ENCODE measurements at regions not wholly inside any gene's neighbourhood (a gene's known extent, or its start where the extent isn't known, plus 50 kb on each side); places are given as distances from the start of the nearest gene placed in this dataset.

GRCh38 chr7:38054199-38054598 lies 123.8 kb upstream of the STARD3NL start:
- H3K4me1 Mint-ChIP-seq: no peaks in the 10 kb centered on the region
- Histone ChIP-seq H3K27ac (ENCODE audit: insufficient read depth, low read length, poor library complexity, severe bottlenecking) (no peak overlapping the region), H3K4me3 (ENCODE audit: low read depth, low read length) (no peak overlapping the region), H3K36me3 (ENCODE audit: control insufficient read depth, insufficient read depth, low read length) (no peaks in the 10 kb centered on the region), H3K27me3 (ENCODE audit: control insufficient read depth, insufficient read depth, low read length) (no peaks in the 10 kb centered on the region), H3K9me3 (ENCODE audit: control insufficient read depth in 2 of 2, low read length in 2 of 2) (peaks cover 0 to 2% of the 10 kb centered on the region in 2 experiments), H3K4me1 (ENCODE audit: control insufficient read depth, insufficient read depth, low read length, poor library complexity, severe bottlenecking) (no peaks in the 10 kb centered on the region)
- DNase-seq (no peak), ATAC-seq (ENCODE audit: low read depth in 2 of 2) (no peak)
- peaks cover 0 to 2% (median 0%) of the 10 kb centered on the region in 7 donors for H3K9me3 Mint-ChIP-seq
- H3K27ac Mint-ChIP-seq: no peak overlapping the region
- H3K27me3 Mint-ChIP-seq: no peaks in the 10 kb centered on the region
- H3K36me3 Mint-ChIP-seq: no peaks in the 10 kb centered on the region
- no peak overlapping the region for H3K4me3 Mint-ChIP-seq

DNA sequence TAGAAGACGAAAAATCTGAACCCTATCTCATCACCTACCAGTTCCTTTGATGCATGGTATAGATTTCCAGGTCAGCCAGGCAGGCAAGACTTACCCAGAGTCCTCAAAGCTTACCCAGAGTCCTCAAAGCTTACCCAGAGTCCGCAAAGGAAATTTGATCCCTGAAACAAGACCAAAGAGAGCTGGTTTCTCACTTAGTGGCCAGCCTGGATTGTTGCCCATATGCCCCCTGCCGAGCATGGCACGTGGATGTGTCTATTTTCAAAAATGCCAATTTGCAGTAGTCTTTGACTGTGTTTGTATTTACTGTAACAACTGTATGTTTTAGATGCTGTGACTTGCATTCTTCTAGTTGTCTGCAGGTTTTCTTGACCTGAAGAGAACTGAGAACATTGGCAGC lies 120.2 kb upstream of the STARD3NL start:
- Mint-ChIP-seq H3K4me1 (no peaks in the 10 kb centered on the region), H3K27me3 (peaks cover 4% of the 10 kb centered on the region), H3K27ac (no peak overlapping the region), H3K4me3 (no peak overlapping the region), H3K36me3 (no peaks in the 10 kb centered on the region), H3K9me3 (peaks cover 0 to 1% (median 0%) of the 10 kb centered on the region in 7 donors)
- Histone ChIP-seq H3K27ac (ENCODE audit: insufficient read depth, low read length, poor library complexity, severe bottlenecking) (no peak overlapping the region), H3K27me3 (ENCODE audit: control insufficient read depth, insufficient read depth, low read length) (no peaks in the 10 kb centered on the region), H3K36me3 (ENCODE audit: control insufficient read depth, insufficient read depth, low read length) (no peaks in the 10 kb centered on the region), H3K9me3 (ENCODE audit: control insufficient read depth in 2 of 2, low read length in 2 of 2) (no peaks in the 10 kb centered on the region), H3K4me3 (ENCODE audit: low read depth, low read length) (no peak overlapping the region), H3K4me1 (ENCODE audit: control insufficient read depth, insufficient read depth, low read length, poor library complexity, severe bottlenecking) (no peaks in the 10 kb centered on the region)
- DNase-seq: no peak
- no peak for ATAC-seq (ENCODE audit: low read depth in 2 of 2)

- no peaks in the 10 kb centered on the region for H3K36me3 Mint-ChIP-seq
- ATAC-seq (ENCODE audit: low read depth in 2 of 2): no peak
- Histone ChIP-seq H3K4me1 (ENCODE audit: control insufficient read depth, insufficient read depth, low read length, poor library complexity, severe bottlenecking) (no peaks in the 10 kb centered on the region), H3K9me3 (ENCODE audit: control insufficient read depth in 2 of 2, low read length in 2 of 2) (no peaks in the 10 kb centered on the region), H3K36me3 (ENCODE audit: control insufficient read depth, insufficient read depth, low read length) (no peaks in the 10 kb centered on the region), H3K4me3 (ENCODE audit: low read depth, low read length) (no peak overlapping the region), H3K27me3 (ENCODE audit: control insufficient read depth, insufficient read depth, low read length) (no peaks in the 10 kb centered on the region), H3K27ac (ENCODE audit: insufficient read depth, low read length, poor library complexity, severe bottlenecking) (no peak overlapping the region)
- no peaks in the 10 kb centered on the region for H3K4me1 Mint-ChIP-seq
- DNase-seq: no peak
- no peak overlapping the region for H3K27ac Mint-ChIP-seq
- peaks cover 0 to 1% (median 0%) of the 10 kb centered on the region in 7 donors for H3K9me3 Mint-ChIP-seq
- H3K27me3 Mint-ChIP-seq: peaks cover 7% of the 10 kb centered on the region
- H3K4me3 Mint-ChIP-seq: no peak overlapping the region
Measured at GRCh38 chr7:38060116-38060515, 117.9 kb upstream of the STARD3NL start.

GRCh38 chr7:38060637-38061036 lies 117.4 kb upstream of the STARD3NL start:
- Histone ChIP-seq H3K9me3 (ENCODE audit: control insufficient read depth in 2 of 2, low read length in 2 of 2) (no peaks in the 10 kb centered on the region), H3K4me3 (ENCODE audit: low read depth, low read length) (no peak overlapping the region), H3K27ac (ENCODE audit: insufficient read depth, low read length, poor library complexity, severe bottlenecking) (no peak overlapping the region), H3K4me1 (ENCODE audit: control insufficient read depth, insufficient read depth, low read length, poor library complexity, severe bottlenecking) (no peaks in the 10 kb centered on the region), H3K27me3 (ENCODE audit: control insufficient read depth, insufficient read depth, low read length) (no peaks in the 10 kb centered on the region), H3K36me3 (ENCODE audit: control insufficient read depth, insufficient read depth, low read length) (no peaks in the 10 kb centered on the region)
- Mint-ChIP-seq H3K4me1 (no peaks in the 10 kb centered on the region), H3K4me3 (no peak overlapping the region), H3K27ac (no peak overlapping the region), H3K27me3 (peaks cover 7% of the 10 kb centered on the region), H3K9me3 (peaks cover 0 to 1% (median 0%) of the 10 kb centered on the region in 7 donors), H3K36me3 (no peaks in the 10 kb centered on the region)
- no peak for ATAC-seq (ENCODE audit: low read depth in 2 of 2)
- DNase-seq: no peak

DNA sequence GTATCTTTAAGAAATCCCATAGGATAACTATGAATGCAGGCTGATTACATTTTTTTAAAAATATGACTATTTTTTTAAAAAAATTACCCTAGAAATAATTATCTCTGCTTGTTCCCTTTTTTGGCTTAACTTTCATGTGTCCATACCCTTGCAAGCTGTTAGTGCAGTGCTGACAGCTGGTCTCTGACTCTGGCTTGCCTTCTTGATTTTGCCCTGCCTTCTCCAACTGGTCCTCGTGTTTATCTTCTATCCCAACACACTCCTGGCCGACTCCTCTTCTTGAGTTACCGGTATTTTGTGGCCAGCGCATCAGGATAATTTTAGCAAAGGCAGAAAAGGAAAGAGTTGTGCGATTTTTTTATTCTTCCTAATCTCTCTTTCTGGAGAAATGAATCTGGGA lies 111.7 kb upstream of the STARD3NL start:
- Histone ChIP-seq H3K27ac (ENCODE audit: insufficient read depth, low read length, poor library complexity, severe bottlenecking) (no peak overlapping the region), H3K4me3 (ENCODE audit: low read depth, low read length) (no peak overlapping the region), H3K4me1 (ENCODE audit: control insufficient read depth, insufficient read depth, low read length, poor library complexity, severe bottlenecking) (no peaks in the 10 kb centered on the region), H3K9me3 (ENCODE audit: control insufficient read depth in 2 of 2, low read length in 2 of 2) (no peaks in the 10 kb centered on the region), H3K27me3 (ENCODE audit: control insufficient read depth, insufficient read depth, low read length) (no peaks in the 10 kb centered on the region), H3K36me3 (ENCODE audit: control insufficient read depth, insufficient read depth, low read length) (no peaks in the 10 kb centered on the region)
- Mint-ChIP-seq H3K36me3 (no peaks in the 10 kb centered on the region), H3K27me3 (peaks cover 7% of the 10 kb centered on the region), H3K9me3 (peaks cover 0 to 1% (median 0%) of the 10 kb centered on the region in 7 donors), H3K4me1 (no peaks in the 10 kb centered on the region), H3K4me3 (no peak overlapping the region), H3K27ac (peak overlapping the region in 1 of 3 donors; percentile 24)
- ATAC-seq (ENCODE audit: low read depth in 2 of 2) (no peak), DNase-seq (no peak)

DNA sequence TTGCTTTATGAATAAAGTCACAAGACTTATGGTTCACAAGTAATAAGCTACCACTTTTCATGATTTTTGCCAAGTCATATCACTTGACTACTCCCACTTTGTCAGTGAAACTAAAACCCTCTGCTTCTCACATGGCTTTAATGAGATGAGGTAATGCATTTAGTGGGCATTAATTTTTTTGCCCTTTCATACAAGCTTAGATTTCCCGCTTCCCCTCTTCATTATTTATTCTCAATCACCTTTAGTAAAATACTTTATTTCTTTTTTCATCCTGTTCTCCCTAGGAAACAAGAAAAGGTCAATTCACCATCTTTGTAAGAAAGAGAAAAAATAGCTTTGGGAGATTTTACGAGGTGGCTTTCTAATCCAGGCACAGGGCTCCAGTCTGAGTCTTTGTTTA lies 109.6 kb upstream of the STARD3NL start:
- Mint-ChIP-seq H3K4me3 (no peak overlapping the region), H3K27me3 (peaks cover under 1% of the 10 kb centered on the region)
- no peak for ATAC-seq (ENCODE audit: low read depth in 2 of 2)

DNA sequence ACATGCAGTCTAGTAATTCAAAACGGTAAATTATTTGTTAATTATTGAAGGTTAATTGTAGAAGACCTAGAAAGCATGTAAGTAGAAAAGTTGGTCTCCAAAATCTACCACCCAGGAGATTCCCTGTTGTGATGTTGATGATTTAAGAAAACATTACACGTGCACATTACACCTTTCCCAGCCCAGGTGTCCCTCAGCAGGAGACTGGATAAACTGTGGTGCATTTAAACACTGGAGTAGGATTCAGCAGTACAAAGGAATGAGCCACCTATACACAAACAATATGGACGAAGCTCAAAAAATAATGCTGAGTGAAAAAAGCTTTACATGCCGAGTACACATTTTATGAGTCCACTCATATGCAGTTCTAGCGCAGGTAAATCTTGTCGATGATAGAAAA lies 109.0 kb upstream of the STARD3NL start:
- no peak for ATAC-seq (ENCODE audit: low read depth in 2 of 2)
- H3K36me3 Mint-ChIP-seq: no peaks in the 10 kb centered on the region
- no peak for DNase-seq

More for the DNA sequence above, 109.6 kb upstream of the STARD3NL start:
- H3K4me1 Mint-ChIP-seq: no peaks in the 10 kb centered on the region
- Histone ChIP-seq H3K9me3 (ENCODE audit: control insufficient read depth in 2 of 2, low read length in 2 of 2) (no peaks in the 10 kb centered on the region), H3K27ac (ENCODE audit: insufficient read depth, low read length, poor library complexity, severe bottlenecking) (no peak overlapping the region), H3K36me3 (ENCODE audit: control insufficient read depth, insufficient read depth, low read length) (no peaks in the 10 kb centered on the region), H3K4me3 (ENCODE audit: low read depth, low read length) (no peak overlapping the region), H3K4me1 (ENCODE audit: control insufficient read depth, insufficient read depth, low read length, poor library complexity, severe bottlenecking) (no peaks in the 10 kb centered on the region), H3K27me3 (ENCODE audit: control insufficient read depth, insufficient read depth, low read length) (no peaks in the 10 kb centered on the region)
- peaks cover 0 to 3% (median 0%) of the 10 kb centered on the region in 7 donors for H3K9me3 Mint-ChIP-seq
- no peak for DNase-seq
- no peaks in the 10 kb centered on the region for H3K36me3 Mint-ChIP-seq
- H3K27ac Mint-ChIP-seq: no peak overlapping the region

DNA sequence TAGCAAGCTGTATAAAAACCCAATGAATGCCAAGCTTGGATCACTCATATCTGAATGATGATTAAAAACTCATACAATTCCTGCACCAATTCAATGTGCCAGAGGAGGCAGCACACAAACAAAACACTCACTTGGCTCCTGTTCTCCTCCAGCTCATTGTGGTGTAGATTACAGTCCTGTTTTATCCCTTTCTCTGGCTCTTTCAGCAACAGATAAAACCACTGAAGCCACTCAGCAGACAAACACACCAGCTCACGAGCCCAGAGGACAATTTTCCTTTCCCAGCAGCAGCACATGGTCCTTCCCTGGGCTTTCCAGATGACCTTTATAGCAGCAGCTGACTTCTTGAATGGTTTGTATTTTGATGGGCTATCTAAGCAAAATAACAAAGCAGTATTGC lies 107.3 kb upstream of the STARD3NL start:
- no peaks in the 10 kb centered on the region for H3K4me1 Mint-ChIP-seq
- peak in 1 of 3 donors; percentile 2 for DNase-seq
- H3K27me3 Mint-ChIP-seq: peaks cover 7% of the 10 kb centered on the region
- no peak overlapping the region for H3K27ac ChIP-seq (ENCODE audit: insufficient read depth, low read length, poor library complexity, severe bottlenecking)
- no peaks in the 10 kb centered on the region for H3K9me3 ChIP-seq (ENCODE audit: control insufficient read depth in 2 of 2, low read length in 2 of 2)
- no peaks in the 10 kb centered on the region for H3K4me1 ChIP-seq (ENCODE audit: control insufficient read depth, insufficient read depth, low read length, poor library complexity, severe bottlenecking)
- peaks cover 0 to 3% (median 0%) of the 10 kb centered on the region in 7 donors for H3K9me3 Mint-ChIP-seq
- H3K4me3 ChIP-seq (ENCODE audit: low read depth, low read length): no peak overlapping the region
- H3K27me3 ChIP-seq (ENCODE audit: control insufficient read depth, insufficient read depth, low read length): no peaks in the 10 kb centered on the region
- no peak overlapping the region for H3K27ac Mint-ChIP-seq
- no peak for ATAC-seq (ENCODE audit: low read depth in 2 of 2)
- no peak overlapping the region for H3K4me3 Mint-ChIP-seq
- no peaks in the 10 kb centered on the region for H3K36me3 Mint-ChIP-seq
- no peaks in the 10 kb centered on the region for H3K36me3 ChIP-seq (ENCODE audit: control insufficient read depth, insufficient read depth, low read length)

More for the DNA sequence above, 109.0 kb upstream of the STARD3NL start:
- Mint-ChIP-seq H3K9me3 (peaks cover 0 to 3% (median 0%) of the 10 kb centered on the region in 7 donors), H3K4me1 (no peaks in the 10 kb centered on the region), H3K27ac (no peak overlapping the region), H3K4me3 (no peak overlapping the region), H3K27me3 (no peaks in the 10 kb centered on the region)
- Histone ChIP-seq H3K36me3 (ENCODE audit: control insufficient read depth, insufficient read depth, low read length) (no peaks in the 10 kb centered on the region), H3K9me3 (ENCODE audit: control insufficient read depth in 2 of 2, low read length in 2 of 2) (no peaks in the 10 kb centered on the region), H3K27ac (ENCODE audit: insufficient read depth, low read length, poor library complexity, severe bottlenecking) (no peak overlapping the region), H3K4me3 (ENCODE audit: low read depth, low read length) (no peak overlapping the region), H3K27me3 (ENCODE audit: control insufficient read depth, insufficient read depth, low read length) (no peaks in the 10 kb centered on the region), H3K4me1 (ENCODE audit: control insufficient read depth, insufficient read depth, low read length, poor library complexity, severe bottlenecking) (no peaks in the 10 kb centered on the region)
